SK-N-SH (cell line): ENCODE measurements at regions not wholly inside any gene's neighbourhood (a gene's known extent, or its start where the extent isn't known, plus 50 kb on each side); places are given as distances from the start of the nearest gene placed in this dataset.

Experiments used
- CTCF ChIA-PET: fragments of 300-600, 350-600 bp; formaldehyde crosslinking; extraction: SDS; loops from one replicate; lab custom pipeline; 2021; lab: Yijun Ruan, JAX
- POLR2A ChIA-PET: fragments of 350-600 bp; sonication (Branson Sonifier 250); formaldehyde crosslinking; extraction: SDS; loops from one replicate; lab custom pipeline; 2020; ENCODE audit warnings: antibody characterized with exemption, inconsistent platforms; lab: Yijun Ruan, JAX
- DNase-seq: peaks from one replicate; pipeline ENCODE4 v3.0.0; 2012
- H2AFZ ChIP-seq: fragments of 200-600 bp; sonication (generic); 2 replicates; pipeline ENCODE4 v1.8.1; 2016; ENCODE audit warnings: antibody characterized with exemption, mild to moderate bottlenecking, low read depth
- H3F3A ChIP-seq: fragments of 200-600 bp; sonication (generic); replicated peaks from 2 replicates; pipeline ENCODE3; 2016; ENCODE audit warnings: antibody characterized with exemption, mild to moderate bottlenecking; ENCODE audit not compliant: insufficient read depth
- H3K27ac ChIP-seq, 2 experiments: fragments of 200-500 bp in 1 of 2; fragments of 200-600 bp in 1 of 2; sonication (Bioruptor generic) in 1 of 2; sonication (generic), shearing (Covaris generic) in 1 of 2; 2 replicates each; pipeline versions ENCODE4 v1.5.1 to v1.6.1; 2014 to 2016; ENCODE audit warnings: low read depth in 2 of 2, inconsistent platforms in 1 of 2, low read length in 1 of 2, mild to moderate bottlenecking in 1 of 2, mixed read lengths in 1 of 2
- H3K27me3 ChIP-seq: fragments of 200-600 bp; sonication (generic), shearing (Covaris generic); 2 replicates; pipeline ENCODE4 v1.6.1; 2016; ENCODE audit warnings: mixed run types; ENCODE audit not compliant: insufficient read depth
- H3K36me3 ChIP-seq, 2 experiments: fragments of 200-500 bp in 1 of 2; fragments of 200-600 bp in 1 of 2; sonication (Bioruptor generic) in 1 of 2; sonication (generic) in 1 of 2; replicated peaks in 1 of 2; 2 replicates each; pipeline versions ENCODE3 to v1.5.1; 2014 to 2016; ENCODE audit warnings: low read length in 1 of 2, mild to moderate bottlenecking in 1 of 2; ENCODE audit not compliant: insufficient read depth in 2 of 2, control insufficient read depth in 1 of 2
- H3K4me1 ChIP-seq, 2 experiments: fragments of 200-500 bp in 1 of 2; fragments of 200-600 bp in 1 of 2; sonication (Bioruptor generic) in 1 of 2; sonication (generic), shearing (Covaris generic) in 1 of 2; 2 replicates each; pipeline versions ENCODE4 v1.5.1 to v1.6.1; 2014 to 2016; ENCODE audit warnings: low read depth in 1 of 2, low read length in 1 of 2, mixed run types in 1 of 2; ENCODE audit not compliant: insufficient read depth in 2 of 2, control insufficient read depth in 1 of 2
- H3K4me2 ChIP-seq: fragments of 200-600 bp; sonication (generic), shearing (Covaris generic); 2 replicates; pipeline ENCODE4 v1.6.1; 2017; ENCODE audit warnings: mixed run types
- H3K4me3 ChIP-seq, 2 experiments: fragments of 200-500 bp in 1 of 2; fragments of 200-600 bp in 1 of 2; sonication (Bioruptor generic) in 1 of 2; sonication (generic), shearing (Covaris generic) in 1 of 2; 2 replicates each; pipeline versions ENCODE4 v1.5.1 to v1.8.1; 2014 to 2016; ENCODE audit warnings: low read depth in 2 of 2, inconsistent platforms in 1 of 2, low read length in 1 of 2, mild to moderate bottlenecking in 1 of 2, mixed read lengths in 1 of 2, moderate library complexity in 1 of 2
- H3K79me2 ChIP-seq: fragments of 200-600 bp; sonication (generic); 2 replicates; pipeline ENCODE4 v1.8.1; 2017; ENCODE audit warnings: mild to moderate bottlenecking; ENCODE audit not compliant: insufficient read depth
- H3K9ac ChIP-seq: fragments of 200-600 bp; sonication (generic); 2 replicates; pipeline ENCODE4 v1.6.1; 2017; ENCODE audit warnings: mixed run types
- H3K9me2 ChIP-seq: fragments of 200-600 bp; sonication (generic); 2 replicates; pipeline ENCODE4 v1.6.1; 2017; ENCODE audit warnings: mixed run types
- H3K9me3 ChIP-seq: fragments of 200-600 bp; sonication (generic); 2 replicates; pipeline ENCODE4 v1.6.1; 2017; ENCODE audit warnings: mixed run types, mild to moderate bottlenecking, moderate library complexity
- H4K20me1 ChIP-seq: fragments of 200-600 bp; sonication (generic); 2 replicates; pipeline ENCODE4 v1.6.1; 2017; ENCODE audit warnings: mild to moderate bottlenecking, mixed run types; ENCODE audit not compliant: insufficient read depth
- FOXJ3 ChIP-seq: sonication (generic); formaldehyde crosslinking; IDR thresholded peaks from 2 replicates; pipeline ENCODE4 v1.5.1; 2020; ENCODE audit warnings: mild to moderate bottlenecking, missing genetic modification reagents
- MEF2A ChIP-seq: IDR thresholded peaks from 2 replicates; pipeline ENCODE4 v1.4.0; 2012; ENCODE audit warnings: low read depth, borderline replicate concordance
- MXI1 ChIP-seq: IDR thresholded peaks from 2 replicates; pipeline ENCODE4 v1.6.1; 2012; ENCODE audit warnings: mild to moderate bottlenecking, low read depth, low read length, improper control_type of control experiment
- POLR2AphosphoS5 ChIP-seq: IDR thresholded peaks from 2 replicates; pipeline ENCODE4 v1.6.1; 2012; ENCODE audit warnings: low read depth, low read length
- RAD21 ChIP-seq: IDR thresholded peaks from 2 replicates; pipeline ENCODE4 v1.6.1; 2012; ENCODE audit warnings: mild to moderate bottlenecking, low read length
- SIN3A ChIP-seq: IDR thresholded peaks from 2 replicates; pipeline ENCODE4 v1.6.1; 2012; ENCODE audit warnings: low read depth, mild to moderate bottlenecking, low read length, moderate library complexity, borderline replicate concordance
- WGBS: methylation state at CpG from one replicate; pipeline ENCODE4 v1.1.6; 2017; ENCODE audit warnings: low lambda C conversion rate; 5-methylcytosine and 5-hydroxymethylcytosine counted together
- TF ChIP-seq, protein P1 (sequence below): IDR thresholded peaks from 2 replicates; pipeline ENCODE4 v1.4.0; 2012; ENCODE audit warnings: low read depth

- DNase-seq, result no peak
- no peak overlapping the region for H3K4me2 ChIP-seq
- TF ChIP-seq, protein P1, sequence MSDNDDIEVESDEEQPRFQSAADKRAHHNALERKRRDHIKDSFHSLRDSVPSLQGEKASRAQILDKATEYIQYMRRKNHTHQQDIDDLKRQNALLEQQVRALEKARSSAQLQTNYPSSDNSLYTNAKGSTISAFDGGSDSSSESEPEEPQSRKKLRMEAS, result no peak
- TF ChIP-seq, all 33 proteins: peak for 0
- 40% methylated on average over 6 of the region's 6 CpGs for WGBS
- no peaks in the 10 kb centered on the region; the same call in 1 of the 2 replicates for H3K9me2 ChIP-seq
- ChIA-PET CTCF (interaction anchor here (3.1 kb wide), 1 partner anchor 87 kb away, joined by 8 read pairs; no protein-coding TSS in a partner anchor), POLR2A (no interaction called here)
- H3K4me1 ChIP-seq, result no peaks in the 10 kb centered on the region
- H3K36me3 ChIP-seq, result no peaks in the 10 kb centered on the region
- H3K79me2 ChIP-seq, result no peaks in the 10 kb centered on the region
- no peaks in the 10 kb centered on the region for H4K20me1 ChIP-seq
- H3K4me3 ChIP-seq, result no peak overlapping the region
- H3K9ac ChIP-seq, result no peak overlapping the region
- no peak overlapping the region for H3K27ac ChIP-seq
- H3K9me3 ChIP-seq, result peaks cover 4% of the 10 kb centered on the region; the same call in 1 of the 2 replicates
- H3F3A ChIP-seq, result no peaks in the 10 kb centered on the region
- no peaks in the 10 kb centered on the region for H3K27me3 ChIP-seq
- no peak overlapping the region for H2AFZ ChIP-seq
These were observed 715.1 kb downstream of the TYW1 start for GRCh38 chr7:67711706-67712105.

DNA sequence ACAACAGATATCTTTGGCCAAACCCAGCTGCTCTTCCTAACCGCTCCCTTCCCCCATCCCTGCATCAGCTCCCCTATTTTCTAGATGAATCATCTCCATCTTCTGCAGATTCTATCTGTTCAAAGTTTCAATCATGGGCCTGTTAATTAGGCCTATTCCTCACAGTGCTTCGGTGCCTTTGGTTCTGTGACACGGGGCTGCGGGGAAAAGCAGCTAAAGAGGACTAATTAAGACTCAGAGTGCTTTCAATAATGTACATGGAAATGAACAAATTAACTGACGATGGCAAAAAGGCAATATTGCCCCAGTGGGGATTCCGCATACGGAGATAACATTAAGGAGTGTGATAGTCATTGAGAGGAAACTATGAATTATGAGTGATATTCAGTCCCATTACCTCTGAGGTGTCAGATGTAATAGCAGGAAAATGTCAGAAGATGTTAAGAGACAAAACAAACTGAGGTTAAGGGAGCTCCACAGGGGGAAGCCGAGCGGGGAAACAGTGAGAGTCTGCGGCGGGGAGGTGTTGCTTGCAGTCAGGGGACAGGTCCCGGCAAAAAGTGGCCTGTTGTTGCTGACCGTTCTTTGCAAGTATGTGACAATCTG, 716.9 kb downstream of the TYW1 start:
- DNase-seq, result no peak
- H4K20me1 ChIP-seq, result no peaks in the 10 kb centered on the region
- H3F3A ChIP-seq, result no peaks in the 10 kb centered on the region
- no peaks in the 10 kb centered on the region; the same call in 1 of the 2 replicates for H3K9me2 ChIP-seq
- H3K9me3 ChIP-seq, result peaks cover 4% of the 10 kb centered on the region; the same call in 1 of the 2 replicates
- H3K4me3 ChIP-seq, result no peak overlapping the region
- no peak overlapping the region for H2AFZ ChIP-seq
- H3K4me1 ChIP-seq, result no peaks in the 10 kb centered on the region
- WGBS, result 60% methylated on average over 13 of the region's 13 CpGs
- no peak for TF ChIP-seq MXI1
- TF ChIP-seq SIN3A, result no peak
- no peak for TF ChIP-seq FOXJ3
- no peak for TF ChIP-seq POLR2AphosphoS5
- TF ChIP-seq, protein P1, result no peak
- no peak overlapping the region for H3K9ac ChIP-seq
- CTCF ChIA-PET, result interaction anchor here (3.1 kb wide), 1 partner anchor 88 kb away, joined by 8 read pairs; no protein-coding TSS in a partner anchor
- H3K4me2 ChIP-seq, result no peak overlapping the region
- no peak overlapping the region for H3K27ac ChIP-seq
- H3K27me3 ChIP-seq, result no peaks in the 10 kb centered on the region
- H3K36me3 ChIP-seq, result no peaks in the 10 kb centered on the region
- POLR2A ChIA-PET, result no interaction called here
- no peaks in the 10 kb centered on the region for H3K79me2 ChIP-seq

DNA sequence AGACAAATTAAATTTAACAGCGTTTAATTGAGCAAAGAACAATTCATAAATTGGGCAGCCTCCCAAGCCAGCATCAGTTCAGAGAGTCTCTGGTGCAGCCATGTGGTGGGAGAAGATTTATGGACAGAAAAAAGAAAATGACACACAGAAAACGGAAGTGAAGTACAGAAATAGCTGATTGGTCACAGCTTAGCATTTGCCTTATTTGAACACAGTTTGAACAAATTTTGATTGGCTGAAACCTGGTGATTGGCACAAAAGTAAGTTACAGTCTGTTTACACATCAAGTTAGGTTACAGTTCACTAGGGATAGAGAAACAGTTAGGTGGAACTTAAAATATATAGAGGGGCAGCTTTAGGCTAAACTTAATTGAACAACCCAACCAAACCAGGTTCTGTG, 720.1 kb downstream of the TYW1 start:
- CTCF ChIA-PET, result interaction anchor here (1.0 to 1.7 kb wide), 4 partner anchors 56 to 338 kb away, joined by 3 to 7 read pairs (median 3); no protein-coding TSS in a partner anchor
- DNase-seq, result no peak
- Histone ChIP-seq H4K20me1 (no peaks in the 10 kb centered on the region), H3K4me2 (no peak overlapping the region), H3K9me2 (no peaks in the 10 kb centered on the region; the same call in 1 of the 2 replicates), H2AFZ (no peak overlapping the region), H3K79me2 (no peaks in the 10 kb centered on the region), H3F3A (no peaks in the 10 kb centered on the region), H3K27ac (no peak overlapping the region), H3K9ac (no peak overlapping the region), H3K36me3 (no peaks in the 10 kb centered on the region), H3K9me3 (peaks cover 4% of the 10 kb centered on the region; the same call in 1 of the 2 replicates), H3K4me1 (no peaks in the 10 kb centered on the region), H3K4me3 (no peak overlapping the region), H3K27me3 (no peaks in the 10 kb centered on the region)
- no peak for TF ChIP-seq MEF2A
- peak; percentile 36; the same call in 1 of the 2 replicates for TF ChIP-seq RAD21
- 13% methylated on average over 2 of the region's 2 CpGs for WGBS
- POLR2A ChIA-PET, result no interaction called here
